ENCODE measurements at regions not wholly inside any gene's neighbourhood (a gene's known extent, or its start where the extent isn't known, plus 50 kb on each side); places are given as distances from the start of the nearest gene placed in this dataset.
"Not testable (repeated sequence)": the region's sequence is repeated elsewhere in the genome, so short reads cannot be mapped to it uniquely, and the experiment has no call there.

DNA sequence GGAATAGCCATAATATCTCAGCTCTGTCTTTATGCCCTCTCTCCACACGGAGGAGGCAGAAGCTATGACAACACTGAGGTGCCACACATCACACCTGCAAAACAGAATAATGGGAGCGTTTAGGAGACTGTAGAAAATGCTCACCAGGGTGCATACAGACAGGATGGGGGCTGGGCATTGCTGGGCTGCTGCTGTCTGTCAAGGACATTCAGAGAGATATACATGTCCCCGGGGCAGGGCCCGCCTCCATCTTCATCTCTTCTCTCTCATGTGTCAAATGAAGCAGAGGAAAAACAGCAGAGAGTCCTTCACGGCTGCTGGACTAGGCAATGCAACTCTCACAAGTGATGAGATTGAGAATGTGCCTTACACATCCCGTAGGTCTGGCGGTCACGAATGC is 65.3 kb upstream of the DHRSX start:
- DNase-seq (ENCODE audit: low read depth in 2 of 2), result no peak
- TF ChIP-seq, protein P1, sequence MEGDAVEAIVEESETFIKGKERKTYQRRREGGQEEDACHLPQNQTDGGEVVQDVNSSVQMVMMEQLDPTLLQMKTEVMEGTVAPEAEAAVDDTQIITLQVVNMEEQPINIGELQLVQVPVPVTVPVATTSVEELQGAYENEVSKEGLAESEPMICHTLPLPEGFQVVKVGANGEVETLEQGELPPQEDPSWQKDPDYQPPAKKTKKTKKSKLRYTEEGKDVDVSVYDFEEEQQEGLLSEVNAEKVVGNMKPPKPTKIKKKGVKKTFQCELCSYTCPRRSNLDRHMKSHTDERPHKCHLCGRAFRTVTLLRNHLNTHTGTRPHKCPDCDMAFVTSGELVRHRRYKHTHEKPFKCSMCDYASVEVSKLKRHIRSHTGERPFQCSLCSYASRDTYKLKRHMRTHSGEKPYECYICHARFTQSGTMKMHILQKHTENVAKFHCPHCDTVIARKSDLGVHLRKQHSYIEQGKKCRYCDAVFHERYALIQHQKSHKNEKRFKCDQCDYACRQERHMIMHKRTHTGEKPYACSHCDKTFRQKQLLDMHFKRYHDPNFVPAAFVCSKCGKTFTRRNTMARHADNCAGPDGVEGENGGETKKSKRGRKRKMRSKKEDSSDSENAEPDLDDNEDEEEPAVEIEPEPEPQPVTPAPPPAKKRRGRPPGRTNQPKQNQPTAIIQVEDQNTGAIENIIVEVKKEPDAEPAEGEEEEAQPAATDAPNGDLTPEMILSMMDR (IDR thresholded peaks at IDR 0.05; ENCODE audit: low read depth, low read length), result no peak
- H3K4me3 ChIP-seq (replicated peaks in 1 of 2; ENCODE audit: low read depth in 2 of 2, low read length in 2 of 2), result no peak overlapping the region

DNA sequence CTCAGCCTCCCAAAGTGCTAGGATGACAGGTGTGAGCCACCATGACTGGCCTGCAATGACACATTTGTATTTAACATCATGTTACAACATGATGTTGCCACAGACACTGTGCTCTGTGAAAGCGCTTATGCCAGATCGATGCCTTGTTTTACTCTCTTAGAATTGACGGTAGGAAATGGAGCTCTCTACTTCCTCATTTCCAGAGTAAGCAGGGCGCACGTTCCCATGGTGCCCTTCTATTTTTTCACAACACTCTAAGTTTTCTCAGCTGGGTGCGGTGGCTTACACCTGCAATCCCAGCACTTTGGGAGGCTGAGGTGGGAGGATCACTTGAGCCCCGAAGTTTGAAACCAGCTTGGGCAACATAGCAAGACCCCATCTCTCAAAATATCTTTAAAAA is 60.7 kb upstream of the DHRSX start:
- H3K4me3 ChIP-seq (replicated peaks in 1 of 2; ENCODE audit: low read depth in 2 of 2, low read length in 2 of 2), result no peak overlapping the region
- TF ChIP-seq, protein P1 (IDR thresholded peaks at IDR 0.05; ENCODE audit: low read depth, low read length), result no peak
- DNase-seq (ENCODE audit: low read depth in 2 of 2), result no peak

DNA sequence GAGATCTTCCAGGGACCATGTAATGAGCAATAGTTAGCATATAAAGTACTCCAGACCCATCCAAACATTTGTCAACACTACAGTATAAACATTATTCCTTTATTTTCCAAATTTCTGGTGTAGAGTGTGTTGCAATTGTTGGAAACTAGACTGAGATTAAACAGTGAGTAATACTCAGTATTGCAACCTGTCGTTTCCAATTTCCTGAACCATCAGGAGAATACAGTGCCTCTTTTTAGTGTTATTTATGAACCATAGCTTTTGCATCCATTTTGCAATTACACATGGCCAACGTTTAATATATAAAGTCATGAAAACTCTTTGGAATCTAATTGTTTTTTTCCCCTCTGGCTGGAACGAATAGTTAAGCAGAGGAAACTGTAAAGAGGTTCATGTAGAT is 58.3 kb upstream of the DHRSX start:
- TF ChIP-seq, protein P1 (IDR thresholded peaks at IDR 0.05; ENCODE audit: low read depth, low read length), result no peak
- no peak for DNase-seq (ENCODE audit: low read depth in 2 of 2)
- H3K4me3 ChIP-seq (replicated peaks in 1 of 2; ENCODE audit: low read depth in 2 of 2, low read length in 2 of 2), result no peak overlapping the region

DNA sequence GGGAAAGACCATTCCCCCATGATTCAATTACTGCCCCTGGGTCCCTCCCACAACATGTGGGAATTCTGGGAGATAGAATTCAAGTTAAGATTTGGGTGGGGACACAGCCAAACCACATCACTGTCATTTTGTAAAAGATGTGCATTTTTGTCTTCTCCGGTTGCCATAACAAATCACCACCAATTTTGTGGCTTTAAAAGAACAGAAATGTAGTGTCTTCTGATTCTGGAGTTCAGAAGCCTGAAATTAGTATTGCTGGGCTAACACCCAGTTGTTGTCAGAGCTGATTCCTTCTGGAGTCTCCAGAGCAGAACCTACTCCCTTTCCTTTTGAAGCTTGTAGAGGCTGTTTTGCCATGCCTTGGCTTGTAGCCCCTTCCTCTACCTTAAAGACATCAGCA is 54.1 kb upstream of the DHRSX start:
- TF ChIP-seq, protein P1 (IDR thresholded peaks at IDR 0.05; ENCODE audit: low read depth, low read length), result no peak
- DNase-seq (ENCODE audit: low read depth in 2 of 2), result no peak

DNA sequence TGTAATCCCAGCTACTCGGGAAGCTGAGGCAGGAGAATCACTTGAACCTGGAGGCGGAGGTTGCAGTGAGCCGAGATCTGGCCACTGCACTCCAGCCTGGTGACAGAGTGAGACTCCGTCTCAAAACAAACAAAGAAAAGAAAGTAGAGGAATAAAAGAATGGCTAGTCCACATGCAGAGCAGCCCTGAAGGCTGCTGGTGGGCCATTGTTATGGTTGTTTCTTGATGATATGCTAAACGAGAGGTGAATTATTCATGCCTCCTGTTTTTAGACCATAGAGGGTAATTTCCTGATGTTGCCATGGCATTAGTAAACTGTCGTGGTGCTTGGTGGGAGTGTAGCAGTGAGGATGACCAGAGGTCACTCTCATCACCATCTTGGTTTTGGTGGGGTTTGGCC is 53.3 kb upstream of the DHRSX start:
- not testable (repeated sequence) for H3K4me3 ChIP-seq (replicated peaks in 1 of 2; ENCODE audit: low read depth in 2 of 2, low read length in 2 of 2); DNase-seq (ENCODE audit: low read depth in 2 of 2)

More for the DNA sequence above, 54.1 kb upstream of the DHRSX start:
- no peak overlapping the region for H3K4me3 ChIP-seq (replicated peaks in 1 of 2; ENCODE audit: low read depth in 2 of 2, low read length in 2 of 2)

DNA sequence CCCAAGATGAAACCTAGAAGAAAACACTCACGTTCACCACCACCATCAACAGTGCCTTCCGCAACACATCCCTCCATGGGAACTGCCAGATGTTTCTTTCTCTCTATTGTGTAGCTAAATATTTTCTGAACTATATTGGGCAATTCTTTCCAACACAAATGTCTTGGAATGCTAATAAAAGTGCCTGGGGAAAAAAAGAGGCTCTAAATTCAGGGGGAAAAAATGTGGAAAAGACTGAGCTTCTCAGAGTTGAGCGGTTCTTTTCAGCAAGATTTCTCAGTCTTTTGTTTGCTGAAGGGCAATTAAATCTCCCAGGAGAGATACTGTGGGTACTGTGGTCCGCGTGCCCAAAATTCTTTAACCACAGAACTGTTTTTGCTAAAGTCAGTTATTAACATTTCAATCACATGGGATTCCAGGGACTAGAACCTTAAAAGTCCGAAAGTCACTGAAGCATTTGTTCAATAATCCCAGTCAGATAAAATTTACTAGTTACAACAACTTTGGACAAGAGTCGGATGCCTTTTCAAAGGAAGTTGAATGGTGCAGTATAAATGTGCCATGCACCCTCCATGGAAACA is 51.9 kb upstream of the DHRSX start:
- H3K4me3 ChIP-seq (replicated peaks in 1 of 2; ENCODE audit: low read depth in 2 of 2, low read length in 2 of 2), result no peak overlapping the region
- TF ChIP-seq, protein P1 (IDR thresholded peaks at IDR 0.05; ENCODE audit: low read depth, low read length), result no peak
- peak in 1 of 2 donors; percentile 17 for DNase-seq (ENCODE audit: low read depth in 2 of 2)

DNA sequence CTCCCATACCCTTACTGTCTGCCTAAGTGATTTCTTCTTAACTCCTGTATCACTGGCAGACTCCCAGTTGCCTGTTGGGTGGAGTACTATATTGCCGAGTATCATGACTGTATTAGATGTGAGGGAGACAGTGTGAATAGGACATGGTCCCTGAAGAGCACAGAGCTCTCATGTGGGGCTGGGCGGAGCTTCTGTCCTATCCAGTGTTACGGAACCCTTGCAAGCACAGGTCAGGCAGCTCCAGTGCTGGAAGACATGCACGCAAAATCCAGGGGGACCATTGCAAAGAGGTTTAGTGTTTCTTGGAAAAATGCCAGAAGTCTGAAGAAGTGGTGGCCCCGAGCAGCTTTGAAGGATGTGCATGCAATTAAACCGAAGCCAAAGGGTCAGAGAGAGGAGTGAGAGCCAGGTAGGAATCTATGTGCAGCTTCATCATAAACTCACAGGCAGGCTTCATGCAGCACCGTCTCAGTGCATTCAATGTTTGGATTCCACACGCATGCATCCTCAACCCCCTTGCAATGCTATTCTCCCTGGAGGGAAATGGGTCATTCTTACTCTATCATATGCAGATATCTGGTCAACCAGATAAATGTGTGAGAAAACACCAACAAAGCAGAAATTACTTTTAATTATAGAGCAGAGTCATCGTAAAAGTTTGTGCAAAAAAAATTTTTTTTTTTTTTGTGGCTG is 49.7 kb upstream of the DHRSX start:
- no peak for DNase-seq (ENCODE audit: low read depth in 2 of 2)
- TF ChIP-seq, protein P1 (IDR thresholded peaks at IDR 0.05; ENCODE audit: low read depth, low read length), result no peak
- no peak overlapping the region for H3K4me3 ChIP-seq (replicated peaks in 1 of 2; ENCODE audit: low read depth in 2 of 2, low read length in 2 of 2)

All from cardiac fibroblast (primary cell).